Activated T-cell treated with anti-CD3 and anti-CD28 coated beads, Interleukin-2, amount 50 U/mL, for 72 hours (primary cell): ENCODE measurements at regions not wholly inside any gene's neighbourhood (a gene's known extent, or its start where the extent isn't known, plus 50 kb on each side); places are given as distances from the start of the nearest gene placed in this dataset.

Experiments
- ATAC-seq, 2 donors: fragments of 150-1000 bp; cut with Tn5 transposase; replicated peaks in 1 of 2; 2 replicates each; pipeline ENCODE4 v1.10.0; 2021; ENCODE audit warnings: moderate library complexity in 2 of 2, mild to moderate bottlenecking in 1 of 2
- DNase-seq, 2 donors: peaks; one replicate each; pipeline ENCODE4 v3.0.0; 2021 to 2022; ENCODE audit warnings: mixed read lengths in 1 of 2
- H3K27ac Mint-ChIP-seq: one replicate; pipeline ENCODE4 v1.8.0; 2022; ENCODE audit warnings: mild to moderate bottlenecking, moderate library complexity, mixed read lengths
- H3K27me3 Mint-ChIP-seq: one replicate; pipeline ENCODE4 v1.8.0; 2022; ENCODE audit warnings: low read depth, mixed read lengths
- H3K36me3 Mint-ChIP-seq, 2 donors: one replicate each; pipeline ENCODE4 v1.8.0; 2022; ENCODE audit warnings: mixed read lengths in 2 of 2, mild to moderate bottlenecking in 1 of 2; ENCODE audit not compliant: insufficient read depth in 2 of 2
- H3K4me1 Mint-ChIP-seq: one replicate; pipeline ENCODE4 v1.8.0; 2022; ENCODE audit warnings: low read depth, mixed read lengths
- H3K4me3 Mint-ChIP-seq, 2 donors: one replicate each; pipeline ENCODE4 v1.8.0; 2022; ENCODE audit warnings: mild to moderate bottlenecking in 2 of 2, mixed read lengths in 2 of 2, moderate library complexity in 2 of 2
- H3K9me3 Mint-ChIP-seq, 2 donors: one replicate each; pipeline ENCODE4 v1.8.0; 2022; ENCODE audit warnings: mixed read lengths in 2 of 2

DNA sequence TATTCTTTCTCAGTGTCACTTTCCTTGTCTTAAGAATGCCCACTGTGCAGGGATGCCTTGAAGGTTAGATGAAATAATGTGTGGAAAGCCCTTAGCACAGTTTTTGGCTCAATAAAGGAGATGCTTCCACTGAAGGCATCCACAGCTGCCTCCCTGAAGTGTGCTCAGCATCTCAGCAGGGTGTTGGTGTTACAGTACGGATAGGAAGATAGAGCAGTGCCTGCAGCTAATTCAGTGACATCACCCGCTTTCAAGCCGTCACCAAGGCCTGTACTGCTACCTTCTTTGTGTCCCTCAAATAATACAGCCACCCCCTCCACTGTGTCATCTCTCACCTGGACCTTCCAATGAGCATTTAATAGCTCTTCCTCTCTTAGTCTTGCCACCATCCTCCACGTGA, 59.0 kb downstream of the NDUFS5 start:
- no peak overlapping the region for H3K4me3 Mint-ChIP-seq

DNA sequence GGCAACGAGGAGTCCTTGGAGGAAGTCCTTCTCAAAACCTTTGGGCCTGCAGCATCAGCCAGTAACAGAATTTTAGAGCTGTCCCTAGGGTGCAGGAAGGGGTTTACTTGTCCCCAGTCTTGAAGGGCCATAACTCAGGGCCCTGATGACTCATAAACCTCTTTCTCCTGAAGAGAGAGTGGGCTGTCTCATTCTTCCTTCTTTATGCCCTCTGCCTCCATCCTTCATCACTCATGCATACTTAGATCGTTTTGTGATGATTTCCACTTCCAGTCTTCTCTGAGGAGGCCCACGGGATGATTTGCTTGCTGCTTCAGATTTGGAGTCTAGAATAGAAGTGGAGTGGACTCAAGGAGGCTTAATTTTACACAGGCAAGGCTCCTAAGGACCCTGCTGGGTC, 60.2 kb downstream of the NDUFS5 start:
- Mint-ChIP-seq H3K36me3 (no peaks in the 10 kb centered on the region), H3K4me1 (peaks cover 16% of the 10 kb centered on the region), H3K4me3 (no peak overlapping the region), H3K9me3 (no peaks in the 10 kb centered on the region), H3K27me3 (peaks cover 40% of the 10 kb centered on the region), H3K27ac (no peak overlapping the region)
- no peak for DNase-seq
- no peak for ATAC-seq

More for the DNA sequence above, 59.0 kb downstream of the NDUFS5 start:
- Mint-ChIP-seq H3K27ac (no peak overlapping the region), H3K36me3 (no peaks in the 10 kb centered on the region), H3K4me1 (peaks cover 23% of the 10 kb centered on the region), H3K9me3 (no peaks in the 10 kb centered on the region), H3K27me3 (peaks cover 49% of the 10 kb centered on the region)
- DNase-seq: no peak
- ATAC-seq: no peak

DNA sequence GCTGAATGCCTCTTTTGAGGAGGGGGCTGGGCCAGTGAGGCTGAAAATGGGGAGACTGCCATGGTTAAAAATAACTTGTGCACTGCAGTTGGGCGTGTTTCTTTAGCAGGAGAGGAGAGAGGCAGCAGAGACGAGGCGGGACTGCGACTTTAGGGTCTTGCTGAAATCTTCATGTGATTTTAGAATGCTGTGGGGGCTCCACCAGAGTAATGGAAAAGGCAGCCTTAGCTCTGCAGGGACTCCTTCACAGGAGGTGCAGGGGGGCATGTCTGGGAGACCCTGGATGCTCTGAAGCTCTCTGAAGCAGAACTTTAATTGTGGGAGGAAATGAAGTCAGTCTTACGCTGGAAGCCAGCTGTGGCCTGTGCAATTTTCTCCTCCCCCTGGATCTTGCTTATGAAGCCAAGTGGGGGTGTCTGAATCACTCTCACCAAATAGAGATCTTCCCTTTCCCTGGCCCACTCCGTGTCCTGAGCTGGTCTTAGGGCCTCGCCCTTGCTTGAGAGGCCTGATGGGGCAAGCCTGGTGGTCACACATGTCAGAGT, 60.8 kb downstream of the NDUFS5 start:
- Mint-ChIP-seq H3K27ac (no peak overlapping the region), H3K4me3 (no peak overlapping the region)

DNA sequence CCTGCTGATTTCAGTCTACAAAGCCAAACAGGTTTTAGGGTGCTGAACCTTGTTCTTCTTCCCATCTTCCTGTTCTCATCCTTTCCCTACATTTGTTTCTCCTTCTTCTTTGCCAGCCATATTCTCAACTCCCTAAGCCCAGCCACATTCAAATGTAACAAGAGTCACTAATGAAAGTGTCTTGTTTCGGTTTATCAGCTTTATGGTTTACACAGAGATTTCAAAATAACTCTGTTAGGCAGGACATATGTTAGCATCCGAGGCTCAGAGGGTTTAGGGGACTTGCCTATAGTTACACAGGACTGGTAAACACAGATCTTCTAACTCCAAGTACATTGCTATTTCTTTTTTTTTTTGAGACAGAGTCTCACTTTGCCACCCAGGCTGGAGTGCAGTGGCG, 61.3 kb downstream of the NDUFS5 start:
- H3K36me3 Mint-ChIP-seq: no peaks in the 10 kb centered on the region
- DNase-seq (no peak), ATAC-seq (no peak)
- H3K27me3 Mint-ChIP-seq: peaks cover 35% of the 10 kb centered on the region
- H3K9me3 Mint-ChIP-seq: no peaks in the 10 kb centered on the region
- H3K4me3 Mint-ChIP-seq: no peak overlapping the region
- H3K27ac Mint-ChIP-seq: no peak overlapping the region
- peaks cover 21% of the 10 kb centered on the region for H3K4me1 Mint-ChIP-seq

More for the DNA sequence above, 60.8 kb downstream of the NDUFS5 start:
- H3K27me3 Mint-ChIP-seq: peaks cover 40% of the 10 kb centered on the region
- no peaks in the 10 kb centered on the region for H3K9me3 Mint-ChIP-seq
- DNase-seq (no peak), ATAC-seq (no peak)
- peaks cover 17% of the 10 kb centered on the region for H3K4me1 Mint-ChIP-seq
- H3K36me3 Mint-ChIP-seq: no peaks in the 10 kb centered on the region

DNA sequence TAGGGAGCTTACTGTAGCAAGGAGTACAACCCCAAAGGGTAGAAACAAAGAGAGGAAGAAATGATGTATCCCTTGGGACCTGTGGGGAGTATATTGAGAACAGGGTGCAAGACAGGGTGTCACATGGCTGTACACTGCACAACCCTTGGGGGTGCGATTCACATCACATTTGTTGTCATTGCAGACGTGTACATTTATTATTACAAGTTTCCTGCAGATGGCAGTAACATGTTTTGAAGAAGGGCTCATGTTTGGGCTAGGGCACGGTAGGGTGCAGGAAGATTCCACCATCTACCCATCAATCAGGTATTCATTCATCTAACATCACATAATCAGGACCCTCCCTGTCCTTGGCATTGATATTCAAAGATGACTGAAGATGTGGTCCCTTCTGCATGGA, 62.5 kb downstream of the NDUFS5 start:
- no peak overlapping the region for H3K4me3 Mint-ChIP-seq
- no peaks in the 10 kb centered on the region for H3K9me3 Mint-ChIP-seq
- H3K27ac Mint-ChIP-seq: no peak overlapping the region
- H3K4me1 Mint-ChIP-seq: peaks cover 22% of the 10 kb centered on the region
- no peak for DNase-seq
- no peaks in the 10 kb centered on the region for H3K36me3 Mint-ChIP-seq
- H3K27me3 Mint-ChIP-seq: peaks cover 23% of the 10 kb centered on the region
- ATAC-seq: no peak

DNA sequence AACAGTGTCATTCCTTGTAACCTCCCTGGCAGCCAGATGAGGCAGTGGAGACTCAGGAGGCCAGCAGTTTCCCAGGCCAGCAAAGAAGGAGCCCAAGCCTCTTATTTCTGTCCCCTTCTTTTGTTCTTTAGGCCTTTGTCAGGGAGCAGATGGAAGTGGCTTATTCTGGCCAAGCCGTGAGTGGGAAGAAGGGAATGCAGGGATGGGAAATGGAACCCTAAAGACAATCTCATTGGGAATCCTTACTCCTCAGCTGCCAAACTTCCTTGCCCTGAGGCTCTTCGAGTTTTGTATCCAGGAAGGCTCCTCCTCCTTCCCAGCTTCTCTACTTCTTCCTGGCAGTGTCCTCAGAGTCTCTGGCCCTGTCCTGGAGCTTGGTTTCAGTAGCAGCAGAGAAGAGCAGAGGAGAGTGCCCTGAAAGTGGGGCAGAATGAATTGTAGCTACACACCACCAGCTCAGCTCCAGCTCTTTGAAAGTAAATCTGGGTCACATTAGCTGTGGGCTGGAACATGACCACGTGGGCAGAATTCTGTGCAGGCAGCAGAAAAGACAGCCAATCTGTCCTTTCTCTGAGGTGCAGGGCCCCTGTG, 63.9 kb downstream of the NDUFS5 start:
- Mint-ChIP-seq H3K36me3 (no peaks in the 10 kb centered on the region), H3K4me1 (peaks cover 22% of the 10 kb centered on the region), H3K27me3 (peaks cover 9% of the 10 kb centered on the region), H3K9me3 (no peaks in the 10 kb centered on the region), H3K4me3 (no peak overlapping the region), H3K27ac (no peak overlapping the region)
- ATAC-seq (no peak), DNase-seq (no peak)

DNA sequence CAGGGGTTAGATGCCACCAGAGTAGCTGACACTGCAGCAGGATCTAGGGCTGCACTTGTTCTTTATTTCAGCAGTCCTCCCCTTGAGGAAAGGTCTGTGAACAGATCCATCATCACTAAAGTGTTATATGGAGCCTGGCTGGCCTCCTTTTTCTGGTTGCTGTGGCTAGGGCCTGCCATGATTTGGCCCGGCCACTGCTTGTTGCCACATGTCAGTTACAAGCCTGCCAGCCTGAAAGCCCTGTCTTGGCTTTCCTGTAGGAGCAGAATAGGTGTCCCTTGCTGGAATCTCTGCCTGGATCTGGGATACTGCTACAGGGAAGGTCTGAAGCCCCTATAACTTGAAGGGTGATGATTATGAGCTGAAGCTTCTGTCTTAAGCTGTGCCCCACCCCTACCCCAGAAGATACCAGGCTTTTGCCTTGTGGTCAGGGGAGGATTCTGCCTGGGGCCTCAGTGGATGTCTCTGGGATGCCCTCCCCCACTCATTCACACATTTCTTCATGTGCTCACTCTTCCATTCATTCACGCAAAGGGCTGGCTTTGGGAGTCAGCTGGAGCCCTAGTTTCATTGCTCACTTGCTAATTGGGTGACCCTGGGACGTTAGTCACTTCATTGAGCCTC, 64.7 kb downstream of the NDUFS5 start:
- H3K36me3 Mint-ChIP-seq: no peaks in the 10 kb centered on the region
- H3K9me3 Mint-ChIP-seq: no peaks in the 10 kb centered on the region
- H3K4me1 Mint-ChIP-seq: peaks cover 22% of the 10 kb centered on the region
- no peak for DNase-seq
- H3K27ac Mint-ChIP-seq: no peak overlapping the region
- no peak overlapping the region for H3K4me3 Mint-ChIP-seq
- H3K27me3 Mint-ChIP-seq: peaks cover 3% of the 10 kb centered on the region
- no peak for ATAC-seq

DNA sequence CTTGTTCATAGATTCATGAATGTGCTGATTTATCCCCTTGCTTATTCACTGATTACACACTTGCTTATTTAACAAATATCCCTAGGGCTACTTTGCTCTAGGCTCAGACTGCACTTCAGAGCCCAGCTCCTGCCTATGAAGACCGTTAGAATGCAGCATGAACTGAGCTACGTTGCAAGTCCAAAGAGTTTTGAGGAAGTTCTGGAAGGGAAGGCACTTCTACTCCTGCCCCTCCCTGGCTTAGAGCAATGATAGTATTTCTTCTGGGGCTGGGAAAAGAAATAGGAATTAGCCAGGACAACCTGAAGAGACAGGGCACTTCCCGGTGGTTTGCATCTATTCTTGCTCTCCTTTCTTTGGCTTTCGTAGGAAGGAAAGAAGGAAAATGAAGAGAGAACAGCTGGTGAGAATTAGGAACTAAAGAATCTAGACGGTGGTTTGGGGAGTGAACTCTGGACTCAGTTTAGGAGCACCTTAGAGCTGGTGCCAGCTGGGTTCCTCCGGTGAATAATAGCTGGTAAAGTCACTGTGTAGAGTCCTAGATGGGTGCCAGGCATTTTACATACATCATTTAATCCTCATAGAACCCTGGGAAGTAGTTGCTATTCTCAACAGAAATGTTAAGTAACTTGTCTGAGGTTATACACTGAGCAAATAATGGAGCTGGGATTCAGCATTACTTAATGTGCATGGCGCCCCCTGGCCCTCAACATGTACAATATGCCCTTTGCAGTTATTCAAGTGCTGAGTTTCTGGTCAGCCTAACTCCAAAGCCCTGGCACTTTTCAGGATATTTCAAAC, 65.9 kb downstream of the NDUFS5 start:
- Mint-ChIP-seq H3K4me1 (peaks cover 12% of the 10 kb centered on the region), H3K27ac (no peak overlapping the region), H3K9me3 (no peaks in the 10 kb centered on the region), H3K36me3 (no peaks in the 10 kb centered on the region), H3K4me3 (no peak overlapping the region), H3K27me3 (no peaks in the 10 kb centered on the region)
- ATAC-seq (peak; percentile 73 to 75), DNase-seq (peak; percentile 60 to 64)

DNA sequence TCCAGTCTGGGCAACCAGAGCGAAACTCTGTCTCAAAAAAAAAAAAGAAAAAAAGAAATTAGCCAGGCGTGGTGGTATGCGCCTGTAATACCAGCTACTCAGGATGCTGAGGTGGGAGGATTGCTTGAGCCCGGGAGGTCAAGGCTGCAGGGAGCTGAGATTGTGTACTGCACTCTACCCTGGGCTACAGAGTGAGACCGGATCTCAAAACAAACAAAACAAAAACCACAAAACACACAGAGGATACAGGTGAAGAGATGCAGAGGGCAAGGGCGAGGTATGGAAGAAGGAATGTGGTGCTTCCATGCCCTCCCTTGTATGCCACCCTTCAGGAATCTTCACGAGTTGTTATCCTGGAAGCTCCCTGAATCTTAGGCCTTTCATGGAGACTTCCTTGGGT, 68.5 kb downstream of the NDUFS5 start:
- H3K27me3 Mint-ChIP-seq: no peaks in the 10 kb centered on the region
- H3K36me3 Mint-ChIP-seq: no peaks in the 10 kb centered on the region
- no peak overlapping the region for H3K27ac Mint-ChIP-seq
- no peaks in the 10 kb centered on the region for H3K9me3 Mint-ChIP-seq
- peaks cover 19% of the 10 kb centered on the region for H3K4me1 Mint-ChIP-seq
- DNase-seq (no peak), ATAC-seq (no peak)
- no peak overlapping the region for H3K4me3 Mint-ChIP-seq

DNA sequence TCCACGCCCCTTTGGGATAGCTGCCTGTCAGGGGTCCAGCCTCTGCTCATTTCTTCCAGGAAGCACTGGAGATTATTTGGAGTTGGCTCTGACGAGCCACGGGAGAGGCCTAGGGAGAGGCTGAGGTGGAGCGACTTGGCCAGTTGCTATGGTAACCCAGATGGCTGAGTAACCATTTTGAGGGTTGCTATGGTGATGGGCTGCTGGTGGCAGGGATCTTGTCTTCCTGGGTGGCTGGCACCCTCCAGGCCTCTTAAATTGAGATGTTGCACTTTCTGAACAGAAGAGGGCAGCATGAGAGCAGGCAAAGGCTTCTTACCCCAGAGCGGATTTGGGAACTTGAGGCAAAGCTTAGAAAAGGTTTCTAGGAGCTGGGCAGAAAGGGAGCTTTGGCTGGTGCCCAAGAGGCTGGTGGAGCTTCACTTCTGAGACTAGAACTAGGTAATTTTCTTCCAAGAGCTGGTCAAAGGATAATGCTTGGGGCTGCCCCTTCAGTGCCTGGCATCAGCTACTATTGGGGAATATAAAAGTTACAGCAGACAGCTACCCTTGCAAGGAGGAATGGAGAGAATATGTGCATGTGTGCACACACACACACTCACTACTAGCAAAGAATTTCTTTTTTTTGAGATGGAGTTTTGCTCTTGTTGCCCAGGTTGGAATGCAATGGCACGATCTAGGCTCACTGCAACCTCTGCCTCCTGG, 72.5 kb downstream of the NDUFS5 start:
- peaks cover 29% of the 10 kb centered on the region for H3K4me1 Mint-ChIP-seq
- H3K9me3 Mint-ChIP-seq: no peaks in the 10 kb centered on the region
- peak; percentile 85 to 87 for ATAC-seq
- H3K36me3 Mint-ChIP-seq: no peaks in the 10 kb centered on the region
- peak overlapping the region; percentile 34 for H3K27ac Mint-ChIP-seq
- no peaks in the 10 kb centered on the region for H3K27me3 Mint-ChIP-seq
- DNase-seq: peak; percentile 62 to 63
- H3K4me3 Mint-ChIP-seq: no peak overlapping the region

DNA sequence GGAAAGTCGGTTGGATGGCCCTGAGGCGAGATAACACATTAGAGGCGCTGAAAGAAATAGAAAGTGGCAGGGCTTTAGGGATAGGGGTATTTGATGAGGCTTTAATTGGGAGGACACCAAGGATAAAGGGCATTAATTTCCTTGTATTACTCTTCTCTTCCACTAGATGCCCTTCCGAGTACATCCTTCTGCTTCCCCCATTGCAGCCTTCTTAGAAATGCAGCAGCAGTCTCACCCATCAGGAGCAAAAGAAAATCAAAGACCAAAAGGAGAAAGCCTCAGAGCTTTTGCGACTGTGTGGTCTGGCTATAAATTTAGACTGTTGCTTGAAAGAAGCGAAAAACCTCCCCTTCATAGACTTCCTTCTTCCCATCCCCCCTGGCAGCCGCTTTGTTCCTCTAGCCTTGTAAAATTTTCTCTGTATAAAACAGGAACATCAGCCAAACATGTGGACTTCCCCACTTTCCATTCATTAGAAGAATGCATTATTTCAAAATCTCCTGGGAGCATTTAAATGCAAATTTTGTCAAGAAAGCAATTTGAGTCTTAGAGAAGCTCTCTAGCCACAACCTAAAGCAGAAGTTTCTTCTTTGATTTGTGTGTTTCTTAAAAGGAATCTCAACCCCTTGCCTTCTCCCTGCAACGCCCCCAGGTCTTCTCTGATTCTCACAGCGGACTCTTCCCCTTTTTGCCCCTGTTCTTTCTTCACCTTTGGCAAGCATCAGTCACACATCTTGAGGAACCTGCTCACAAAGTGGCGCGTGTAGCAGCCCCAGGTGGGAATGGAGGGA, 76.6 kb downstream of the NDUFS5 start:
- Mint-ChIP-seq H3K36me3 (no peaks in the 10 kb centered on the region), H3K27me3 (peaks cover 9% of the 10 kb centered on the region), H3K4me1 (peaks cover 44% of the 10 kb centered on the region), H3K9me3 (no peaks in the 10 kb centered on the region), H3K27ac (no peak overlapping the region), H3K4me3 (peak overlapping the region; percentile 17 to 44)
- ATAC-seq (peak; percentile 29 to 40), DNase-seq (peak; percentile 35 to 36)

DNA sequence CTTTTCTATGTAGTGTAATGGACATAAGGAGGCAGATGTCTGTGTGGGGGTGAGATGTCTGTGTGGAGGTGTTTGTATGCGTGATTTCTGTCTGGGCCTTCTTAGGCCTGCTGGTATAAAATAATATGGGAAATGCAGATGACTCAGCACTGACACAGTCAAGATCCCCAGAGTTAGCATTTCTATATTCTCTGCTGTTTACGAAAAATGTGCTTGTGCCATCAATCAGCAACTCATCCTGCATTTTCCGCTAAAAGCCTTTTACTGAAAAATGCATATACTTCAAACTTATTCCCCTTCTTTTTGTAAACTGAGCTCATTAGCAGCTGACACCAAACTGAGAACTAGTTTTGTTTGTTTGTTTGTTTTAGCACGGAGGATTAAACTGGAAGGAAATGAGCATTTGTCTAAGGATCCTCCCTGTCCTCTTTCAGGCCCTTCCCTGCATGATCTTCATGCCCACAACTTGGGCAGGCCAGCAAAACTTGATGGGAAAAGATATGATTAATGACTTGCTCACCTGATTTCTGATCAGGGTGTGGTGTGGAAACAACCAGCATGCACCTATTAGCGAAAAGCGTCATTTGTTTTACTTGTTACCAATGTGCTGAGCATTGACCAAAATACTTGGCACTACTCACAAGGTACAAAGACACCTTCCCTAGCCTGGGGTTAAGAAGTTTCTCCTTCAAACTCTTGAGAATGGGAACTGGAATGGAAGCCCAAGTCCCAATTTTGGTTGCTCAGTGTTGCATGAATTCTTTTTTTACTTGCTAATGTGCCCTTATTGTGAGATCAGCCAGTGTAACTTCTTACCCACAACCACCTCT, 77.4 kb downstream of the NDUFS5 start:
- Mint-ChIP-seq H3K36me3 (no peaks in the 10 kb centered on the region), H3K4me1 (peaks cover 36% of the 10 kb centered on the region), H3K9me3 (no peaks in the 10 kb centered on the region), H3K27ac (no peak overlapping the region), H3K4me3 (peak overlapping the region; percentile 2 to 17), H3K27me3 (peaks cover 9% of the 10 kb centered on the region)
- DNase-seq (no peak), ATAC-seq (no peak)
